ENCODE measurements at regions not wholly inside any gene's neighbourhood (a gene's known extent, or its start where the extent isn't known, plus 50 kb on each side); places are given as distances from the start of the nearest gene placed in this dataset.

GRCh38 chr2:181252262-181253148, 204.7 kb upstream of the ITGA4 start:
- no peak for TF ChIP-seq CTCF (IDR thresholded peaks at IDR 0.05; ENCODE audit: poor library complexity)
- no peak for TF ChIP-seq EZH2phosphoT487 (IDR thresholded peaks at IDR 0.05; ENCODE audit: low read depth, severe bottlenecking, unreplicated experiment)

Data from hepatocyte (in vitro differentiated cells).